Endometrial microvascular endothelial cells (primary cell): ENCODE measurements at regions not wholly inside any gene's neighbourhood (a gene's known extent, or its start where the extent isn't known, plus 50 kb on each side); places are given as distances from the start of the nearest gene placed in this dataset.

Experiments
- in situ Hi-C: cut with HindIII; loops from 2 replicates; pipeline ENCODE4 v1.10.0; 2017; ENCODE audit warnings: low sequenced_read_pairs, low pct_unique_long_range_greater_than_20kb; ENCODE audit errors: inconsistent ontology term

- in situ Hi-C loops, result no loop called here
These were observed 191.9 kb downstream of the COG6 start for GRCh38 chr13:39847336-39847735.

GRCh38 chr13:39855236-39855635 lies 199.8 kb downstream of the COG6 start:
- in situ Hi-C loops, result no loop called here

GRCh38 chr13:39856714-39857113 lies 201.3 kb downstream of the COG6 start:
- in situ Hi-C loops, result no loop called here

GRCh38 chr13:39858794-39859193 lies 203.3 kb downstream of the COG6 start:
- in situ Hi-C loops, result no loop called here

- in situ Hi-C loops, result no loop called here
These were observed 204.4 kb downstream of the COG6 start for GRCh38 chr13:39859898-39860297.

- in situ Hi-C loops, result no loop called here
These were observed 207.4 kb downstream of the COG6 start for GRCh38 chr13:39862900-39863299.

- in situ Hi-C loops, result no loop called here
These were observed 208.8 kb downstream of the COG6 start for GRCh38 chr13:39864221-39864620.

- in situ Hi-C loops, result no loop called here
These were observed 211.3 kb downstream of the COG6 start for GRCh38 chr13:39866722-39867121.

- in situ Hi-C loops, result no loop called here
These were observed 212.3 kb downstream of the COG6 start for GRCh38 chr13:39867807-39868206.

- in situ Hi-C loops, result no loop called here
These were observed 214.8 kb downstream of the COG6 start for GRCh38 chr13:39870197-39870747.

- in situ Hi-C loops, result no loop called here
These were observed 219.0 kb downstream of the COG6 start for GRCh38 chr13:39874331-39875053.

- in situ Hi-C loops, result no loop called here
These were observed 219.9 kb downstream of the COG6 start for GRCh38 chr13:39875111-39875987.

- in situ Hi-C loops, result no loop called here
These were observed 220.8 kb downstream of the COG6 start for GRCh38 chr13:39876258-39876657.

- in situ Hi-C loops, result no loop called here
These were observed 221.7 kb downstream of the COG6 start for GRCh38 chr13:39877134-39877533.

- in situ Hi-C loops, result no loop called here
These were observed 224.0 kb downstream of the COG6 start for GRCh38 chr13:39879286-39880035.

- in situ Hi-C loops, result no loop called here
These were observed 225.9 kb downstream of the COG6 start for GRCh38 chr13:39881383-39881782.

GRCh38 chr13:39881887-39882286 lies 226.4 kb downstream of the COG6 start:
- in situ Hi-C loops, result no loop called here

GRCh38 chr13:39884166-39884565 lies 228.7 kb downstream of the COG6 start:
- in situ Hi-C loops, result no loop called here

- in situ Hi-C loops, result no loop called here
These were observed 230.9 kb downstream of the COG6 start for GRCh38 chr13:39886336-39886735.
